ENCODE measurements at regions not wholly inside any gene's neighbourhood (a gene's known extent, or its start where the extent isn't known, plus 50 kb on each side); places are given as distances from the start of the nearest gene placed in this dataset.

- Histone ChIP-seq H3K4me1 (no peaks in the 10 kb centered on the region), H3K27me3 (no peaks in the 10 kb centered on the region), H3K27ac (no peak overlapping the region), H3K9me3 (no peaks in the 10 kb centered on the region), H3K36me3 (ENCODE audit: low read depth, missing control alignments) (no peaks in the 10 kb centered on the region), H3K4me3 (no peak overlapping the region)
- intact Hi-C loops (cut with DNase I; ENCODE audit: low total_unique reads), result no loop called here
- no peak for TF ChIP-seq CTCF (IDR thresholded peaks at IDR 0.05)
- no peak for TF ChIP-seq POLR2A (IDR thresholded peaks at IDR 0.05)
- 71 to 81% methylated on average over 3 of the region's 3 CpGs for WGBS, 2 donors
- no peak for DNase-seq
Measured at GRCh38 chr3:19073341-19074105, 74.8 kb upstream of the KCNH8 start.

DNA sequence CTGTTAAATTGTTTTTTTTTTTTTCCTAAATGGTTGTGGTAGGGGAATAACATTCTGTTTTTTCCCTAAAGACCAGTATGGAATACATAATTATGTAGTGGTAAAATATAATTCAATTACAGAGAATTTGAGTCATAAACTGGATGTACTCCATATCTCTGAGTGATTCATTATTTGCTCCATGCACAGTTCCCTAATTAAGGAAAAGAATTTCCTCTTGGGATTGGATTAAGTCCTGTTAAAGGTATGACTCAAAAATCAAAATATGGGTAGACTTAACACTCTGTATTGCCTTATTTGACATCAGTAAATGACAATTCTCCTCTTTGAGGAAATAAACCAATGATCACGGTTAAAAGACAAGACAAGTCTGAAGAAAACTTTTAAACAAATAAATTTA is 78.0 kb upstream of the KCNH8 start:
- H3K9me3 ChIP-seq, result no peaks in the 10 kb centered on the region
- TF ChIP-seq CTCF (IDR thresholded peaks at IDR 0.05) (no peak), POLR2A (IDR thresholded peaks at IDR 0.05) (no peak)
- H3K4me3 ChIP-seq, result no peak overlapping the region
- no peaks in the 10 kb centered on the region for H3K4me1 ChIP-seq
- H3K36me3 ChIP-seq (ENCODE audit: low read depth, missing control alignments), result no peaks in the 10 kb centered on the region
- no peaks in the 10 kb centered on the region for H3K27me3 ChIP-seq
- DNase-seq, result no peak
- 88 to 90% methylated on average over 1 of the region's 1 CpG for WGBS, 2 donors
- intact Hi-C loops (cut with DNase I; ENCODE audit: low total_unique reads), result no loop called here
- no peak overlapping the region for H3K27ac ChIP-seq

GRCh38 chr3:19065027-19065426 is 83.3 kb upstream of the KCNH8 start:
- TF ChIP-seq POLR2A (IDR thresholded peaks at IDR 0.05) (no peak), CTCF (IDR thresholded peaks at IDR 0.05) (peak in 1 of 3 experiments; percentile 15)
- intact Hi-C loops (cut with DNase I; ENCODE audit: low total_unique reads), result no loop called here

GRCh38 chr3:19063936-19064335 is 84.4 kb upstream of the KCNH8 start:
- H3K4me1 ChIP-seq, result no peaks in the 10 kb centered on the region
- no peaks in the 10 kb centered on the region for H3K36me3 ChIP-seq (ENCODE audit: low read depth, missing control alignments)
- no peak for DNase-seq
- H3K9me3 ChIP-seq, result no peaks in the 10 kb centered on the region
- H3K27ac ChIP-seq, result no peak overlapping the region
- intact Hi-C loops (cut with DNase I; ENCODE audit: low total_unique reads), result no loop called here
- H3K4me3 ChIP-seq, result no peak overlapping the region
- TF ChIP-seq POLR2A (IDR thresholded peaks at IDR 0.05) (no peak), CTCF (IDR thresholded peaks at IDR 0.05) (no peak)
- WGBS, 2 donors, result 44 to 53% methylated on average over 5 of the region's 5 CpGs
- no peaks in the 10 kb centered on the region for H3K27me3 ChIP-seq

More at GRCh38 chr3:19065027-19065426, 83.3 kb upstream of the KCNH8 start:
- WGBS, 2 donors, result 19 to 23% methylated on average over 1 of the region's 1 CpG
- no peaks in the 10 kb centered on the region for H3K27me3 ChIP-seq
- H3K4me3 ChIP-seq, result no peak overlapping the region
- no peaks in the 10 kb centered on the region for H3K4me1 ChIP-seq
- no peak overlapping the region for H3K27ac ChIP-seq
- DNase-seq, result peak; percentile 20
- no peaks in the 10 kb centered on the region for H3K36me3 ChIP-seq (ENCODE audit: low read depth, missing control alignments)
- no peaks in the 10 kb centered on the region for H3K9me3 ChIP-seq

DNA sequence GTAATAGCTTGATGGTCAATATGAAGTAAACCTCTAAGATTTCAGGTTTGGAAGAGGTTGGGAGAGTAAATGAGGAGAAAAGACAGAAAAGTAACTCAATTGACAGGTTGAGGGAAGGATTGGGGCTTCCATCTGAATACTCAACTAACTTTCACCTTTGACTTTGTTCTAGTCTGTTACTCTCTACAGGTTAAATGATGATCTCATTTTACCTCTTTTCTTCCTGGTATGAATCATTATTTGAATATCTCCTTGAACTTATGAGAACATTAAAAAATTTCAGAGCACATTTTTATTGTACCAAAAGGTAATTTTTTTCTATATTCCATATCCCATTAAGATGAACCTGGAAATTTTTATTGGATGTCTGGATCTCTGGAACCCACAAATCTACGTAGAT is 87.9 kb upstream of the KCNH8 start:
- TF ChIP-seq CTCF (IDR thresholded peaks at IDR 0.05), result no peak
- TF ChIP-seq POLR2A (IDR thresholded peaks at IDR 0.05), result no peak
- Histone ChIP-seq H3K9me3 (no peaks in the 10 kb centered on the region), H3K36me3 (ENCODE audit: low read depth, missing control alignments) (no peaks in the 10 kb centered on the region), H3K4me3 (no peak overlapping the region), H3K27me3 (no peaks in the 10 kb centered on the region), H3K4me1 (no peaks in the 10 kb centered on the region), H3K27ac (no peak overlapping the region)
- no peak for DNase-seq
- intact Hi-C loops (cut with DNase I; ENCODE audit: low total_unique reads), result no loop called here
- WGBS, 2 donors, result 79 to 84% methylated on average over 1 of the region's 1 CpG
